GM18517 (cell line): ENCODE measurements at regions not wholly inside any gene's neighbourhood (a gene's known extent, or its start where the extent isn't known, plus 50 kb on each side); places are given as distances from the start of the nearest gene placed in this dataset.
"Not testable (repeated sequence)": the region's sequence is repeated elsewhere in the genome, so short reads cannot be mapped to it uniquely, and the experiment has no call there.

Experiments used
- ATAC-seq: cut with Tn5 transposase; IDR thresholded peaks from one replicate; pipeline ENCODE4 v1.9.1; 2021; ENCODE audit warnings: mild to moderate bottlenecking, moderate library complexity; ENCODE audit not compliant: unreplicated experiment

GRCh38 chr9:96067004-96067403 lies 191.5 kb downstream of the ERCC6L2 start:
- ATAC-seq, result no peak

GRCh38 chr9:96065482-96066251 lies 190.2 kb downstream of the ERCC6L2 start:
- no peak for ATAC-seq

DNA sequence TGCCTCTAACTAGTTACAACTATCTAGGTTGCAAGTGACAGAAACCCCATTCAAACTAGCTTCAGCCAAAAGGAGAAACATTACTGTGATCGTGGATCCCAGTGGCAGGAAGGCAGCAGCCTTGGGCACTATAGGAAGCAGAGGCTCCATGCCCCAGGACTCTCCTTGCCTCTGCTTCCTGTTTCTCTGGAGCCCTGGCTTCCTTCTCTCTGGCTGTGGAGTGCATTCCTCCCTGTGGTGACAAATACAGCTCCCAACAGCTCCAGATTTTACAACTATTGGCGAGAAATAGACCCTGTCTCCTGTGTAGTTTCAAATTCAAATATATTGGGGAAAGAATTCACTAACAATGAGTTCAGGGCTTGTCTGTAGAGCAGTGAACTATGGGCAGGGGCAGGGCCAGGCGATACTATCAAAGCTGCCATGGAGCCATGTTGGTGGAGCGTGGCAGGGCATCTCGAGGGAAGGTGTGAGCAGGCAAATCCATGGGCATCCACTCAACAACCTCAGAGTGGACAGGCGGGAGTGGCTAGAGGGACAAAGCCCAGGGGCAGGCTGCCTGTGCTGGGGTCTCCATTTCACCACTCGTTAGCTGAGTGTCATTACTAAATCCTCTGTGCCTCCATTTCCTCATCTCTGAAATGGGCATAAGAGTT lies 189.5 kb downstream of the ERCC6L2 start:
- ATAC-seq, result no peak

- ATAC-seq, result no peak
These were observed 187.4 kb downstream of the ERCC6L2 start for GRCh38 chr9:96062854-96063253.

DNA sequence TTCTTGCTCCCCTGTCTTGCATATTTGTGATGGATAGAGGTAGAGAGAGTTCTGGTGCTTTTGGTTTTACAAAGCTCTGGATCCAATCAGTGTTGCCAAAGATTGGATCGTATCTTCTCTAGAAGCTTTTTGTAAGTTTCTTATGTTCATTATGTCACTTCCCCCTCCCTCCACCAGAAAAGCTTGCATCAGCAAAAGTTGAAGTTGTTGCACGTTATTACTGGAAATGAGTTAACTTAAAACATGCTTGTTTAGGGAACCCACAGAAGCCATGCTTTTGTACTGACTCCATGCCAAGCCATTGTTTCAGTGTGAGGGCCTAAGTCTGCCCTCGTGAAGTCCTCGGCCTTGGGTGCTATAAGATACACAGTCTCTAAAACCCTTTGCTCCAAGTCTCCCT lies 186.5 kb downstream of the ERCC6L2 start:
- no peak for ATAC-seq

GRCh38 chr9:96061293-96061987 lies 185.9 kb downstream of the ERCC6L2 start:
- no peak for ATAC-seq

DNA sequence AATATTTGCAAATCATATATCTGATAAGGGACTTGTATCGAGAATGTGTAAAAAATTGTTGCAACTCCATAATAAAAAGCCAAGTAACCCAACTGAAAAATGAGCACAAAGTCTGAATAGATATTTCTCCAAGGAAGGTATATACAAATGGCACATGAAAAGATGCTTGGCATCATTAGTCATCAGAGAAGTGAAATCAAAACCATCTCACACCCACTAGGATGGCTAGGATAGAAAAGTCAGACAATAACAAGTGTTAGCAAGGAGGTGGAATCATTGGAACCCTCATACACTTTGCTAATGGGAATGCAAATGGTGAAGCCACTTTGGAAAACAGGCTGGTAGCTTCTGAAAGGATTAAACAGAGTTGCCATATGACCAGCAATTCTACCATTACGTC lies 182.7 kb downstream of the ERCC6L2 start:
- no peak for ATAC-seq

DNA sequence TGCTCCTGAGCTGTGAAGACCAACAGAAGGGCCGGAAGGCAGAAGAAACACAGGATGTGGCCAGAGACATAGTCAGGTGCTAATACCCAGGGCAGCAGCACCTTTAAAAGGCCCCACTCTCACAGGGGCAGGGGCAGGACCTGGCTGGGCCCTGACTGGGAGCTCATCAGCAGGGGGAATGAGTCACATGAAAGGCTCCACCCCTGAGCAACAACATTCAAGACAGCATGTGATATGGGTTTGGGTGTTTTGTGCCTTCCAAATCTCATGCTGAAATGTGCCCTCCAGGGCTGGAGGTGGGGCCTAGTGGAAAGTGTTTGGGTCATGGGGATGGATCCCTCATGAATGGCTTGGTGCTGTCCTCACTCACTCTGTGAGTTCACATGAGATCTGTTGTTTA lies 181.7 kb downstream of the ERCC6L2 start:
- no peak for ATAC-seq

GRCh38 chr9:96056226-96056625 lies 180.7 kb downstream of the ERCC6L2 start:
- no peak for ATAC-seq

DNA sequence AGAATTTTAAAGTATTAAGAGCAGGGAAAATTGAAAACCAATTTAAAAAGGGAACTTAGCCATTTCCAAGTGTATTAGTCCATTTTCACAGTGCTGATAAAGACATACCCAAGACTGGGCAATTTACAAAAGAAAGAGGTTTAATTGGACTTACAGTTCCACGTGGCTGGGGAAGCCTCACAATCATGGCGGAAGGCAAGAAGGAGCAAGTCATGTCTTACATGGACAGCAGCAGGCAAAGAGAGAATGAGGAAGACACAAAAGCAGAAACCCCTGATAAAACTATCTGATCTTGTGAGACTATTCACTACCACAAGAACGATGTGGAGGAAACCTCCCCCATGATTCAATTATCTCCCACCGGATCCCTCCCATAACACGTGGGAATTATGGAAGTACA lies 178.8 kb downstream of the ERCC6L2 start:
- ATAC-seq, result not testable (repeated sequence)

DNA sequence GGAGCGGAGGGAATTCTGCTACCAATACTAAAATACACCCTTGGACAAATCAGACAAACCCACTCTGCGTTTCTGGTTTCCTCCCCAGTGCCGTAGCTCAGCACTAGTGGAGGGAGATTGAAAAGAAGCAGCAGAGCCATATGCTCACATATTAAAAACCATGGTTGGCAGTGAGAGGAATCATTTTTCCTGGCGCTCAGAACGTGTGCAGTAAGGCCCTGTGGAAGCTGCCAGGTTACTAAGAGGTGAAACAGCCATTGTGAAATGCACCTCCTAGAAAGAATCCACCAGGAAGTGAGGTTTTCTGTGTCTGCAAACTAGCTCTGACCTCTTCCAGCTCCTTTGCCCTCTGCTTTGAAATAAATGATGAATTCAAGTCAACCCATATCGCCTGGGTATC lies 177.2 kb downstream of the ERCC6L2 start:
- no peak for ATAC-seq

- no peak for ATAC-seq
These were observed 175.9 kb downstream of the ERCC6L2 start for GRCh38 chr9:96051423-96051822.

DNA sequence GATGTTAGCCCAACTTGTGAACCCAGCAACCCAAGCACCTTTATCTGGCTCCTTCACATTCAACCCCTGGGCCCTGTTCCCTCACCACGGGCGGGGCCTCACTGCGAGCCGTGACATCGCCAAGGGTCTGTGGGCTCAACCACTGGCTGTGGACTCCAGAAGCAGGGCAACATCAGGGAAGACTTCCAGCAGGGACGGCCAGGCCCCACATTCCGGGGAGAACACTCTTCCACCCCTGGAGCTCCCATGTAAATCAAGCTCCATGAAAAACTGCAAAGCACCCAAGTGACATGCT lies 175.3 kb downstream of the ERCC6L2 start:
- ATAC-seq, result no peak

DNA sequence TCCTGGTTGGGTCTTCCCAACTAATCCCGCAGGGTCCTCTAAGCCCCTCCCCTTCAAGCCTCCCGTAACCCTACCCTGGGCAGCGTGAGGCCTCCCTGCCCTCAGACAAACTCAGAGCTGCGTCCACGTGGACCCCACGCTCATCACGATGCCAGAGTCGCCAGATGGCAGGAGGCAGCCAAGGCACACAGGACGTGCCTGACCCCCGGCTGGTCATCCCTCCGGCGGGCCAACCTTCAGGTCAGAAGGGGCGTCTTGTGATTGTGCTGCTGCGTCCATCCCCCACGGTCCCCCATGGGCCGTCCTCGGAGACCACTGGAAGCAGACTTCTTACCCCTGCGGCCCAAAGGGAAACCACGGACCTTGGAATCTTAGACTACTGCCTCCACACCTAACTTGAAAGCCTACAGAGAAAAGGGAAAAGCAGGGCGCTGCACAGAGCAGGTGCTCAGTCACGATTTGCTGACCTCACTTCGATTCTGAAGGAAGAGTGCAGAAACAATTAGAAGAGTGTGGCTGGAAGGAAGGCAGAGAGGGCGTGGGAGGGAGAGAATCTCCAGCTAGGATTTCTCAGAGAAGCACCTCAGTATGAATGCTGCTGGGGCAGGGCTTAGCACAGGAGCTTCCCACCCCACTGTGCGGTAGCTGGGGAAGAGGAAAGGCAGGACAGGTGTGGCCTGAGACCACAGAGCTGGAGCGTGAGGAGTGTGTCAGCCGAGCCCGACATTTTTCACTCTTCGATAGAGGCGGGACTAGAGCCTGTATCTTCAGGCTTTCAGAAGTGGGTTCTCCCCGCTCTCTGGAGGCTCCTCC lies 174.8 kb downstream of the ERCC6L2 start:
- no peak for ATAC-seq

DNA sequence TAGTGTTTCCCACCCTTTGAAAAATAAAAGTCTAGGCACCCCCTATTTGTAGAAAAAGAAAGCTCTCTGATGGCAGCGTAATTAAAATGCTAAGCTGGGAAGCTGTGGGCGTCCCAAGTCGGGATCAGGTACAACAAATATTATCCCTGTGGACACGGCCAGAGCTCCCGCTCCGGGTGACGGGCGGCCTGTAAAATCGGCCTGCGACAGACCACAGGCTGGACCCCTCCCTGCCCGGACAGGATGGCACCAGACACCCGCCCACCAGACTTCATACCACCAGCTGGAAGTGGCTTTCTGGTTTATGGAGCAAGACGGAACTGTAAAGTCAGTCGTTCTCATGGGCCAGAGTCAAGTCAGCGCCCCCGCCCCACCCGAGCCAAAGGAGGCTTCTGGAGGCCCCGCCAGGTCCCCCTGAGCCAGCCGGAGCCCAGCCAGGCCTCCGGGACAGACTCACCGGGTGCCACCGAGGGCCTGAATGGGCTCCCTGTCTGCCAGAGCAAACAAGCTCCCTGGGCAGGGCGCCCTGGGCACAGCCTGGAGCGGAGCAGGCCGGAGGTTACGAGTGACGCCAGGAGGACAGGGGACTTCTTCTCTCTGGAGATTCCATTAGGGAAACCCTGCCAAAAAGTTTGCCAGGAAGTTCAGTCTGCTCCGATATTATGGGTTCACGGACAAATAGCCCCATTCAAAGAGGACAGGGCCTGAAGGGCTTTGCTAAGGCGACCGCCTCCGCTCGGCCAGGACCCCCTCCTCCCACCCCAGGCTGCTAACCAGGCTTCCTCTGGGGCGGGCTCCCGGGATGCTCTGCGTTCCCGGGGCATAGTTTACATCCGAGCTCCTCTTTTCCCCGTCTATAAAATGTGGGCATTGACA lies 173.7 kb downstream of the ERCC6L2 start:
- ATAC-seq, result no peak

- no peak for ATAC-seq
These were observed 172.8 kb downstream of the ERCC6L2 start for GRCh38 chr9:96048104-96048955.

DNA sequence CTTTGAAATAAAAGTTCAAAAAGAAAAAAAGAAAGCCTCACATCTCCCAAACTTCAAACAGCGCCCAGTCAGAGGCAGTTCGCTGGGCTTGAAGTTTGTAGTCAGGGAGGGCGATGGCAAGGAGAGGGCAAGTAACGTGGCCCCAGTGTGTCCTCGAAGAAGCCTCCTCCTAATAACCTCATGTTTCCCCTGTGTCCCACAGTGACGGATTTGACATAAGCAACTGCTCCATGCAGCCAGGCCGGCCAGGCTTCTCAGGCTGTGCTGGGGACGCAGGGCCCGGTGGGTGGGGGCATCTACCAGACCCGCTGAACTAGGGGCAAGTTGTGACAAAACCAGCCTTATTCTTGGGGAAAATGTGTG lies 172.2 kb downstream of the ERCC6L2 start:
- ATAC-seq, result no peak

DNA sequence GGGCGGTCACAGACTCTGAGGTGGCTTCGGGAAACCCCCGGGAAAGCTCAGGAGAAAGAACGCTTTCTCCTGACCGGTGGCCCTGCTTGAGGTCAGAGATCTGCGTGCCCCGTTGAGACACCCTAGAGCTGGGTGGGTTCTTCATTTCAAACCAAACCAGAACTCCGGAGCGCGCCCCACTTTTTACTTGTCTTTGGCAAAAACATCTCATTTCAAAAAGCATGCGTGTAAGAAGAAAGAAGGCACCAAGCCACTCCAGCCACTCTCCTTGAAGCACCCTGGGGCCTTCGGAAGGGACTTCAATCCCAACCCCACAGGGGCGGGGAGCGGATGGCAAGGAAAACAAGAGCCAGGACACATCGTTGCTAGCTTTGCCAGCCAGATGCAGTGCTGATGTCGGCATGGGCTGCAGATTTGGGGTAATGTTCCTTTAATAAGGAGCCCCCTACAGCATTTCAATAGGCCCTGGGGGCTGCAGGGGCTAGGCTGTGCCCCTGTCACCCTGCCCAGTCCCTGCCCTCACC lies 171.7 kb downstream of the ERCC6L2 start:
- ATAC-seq, result no peak

DNA sequence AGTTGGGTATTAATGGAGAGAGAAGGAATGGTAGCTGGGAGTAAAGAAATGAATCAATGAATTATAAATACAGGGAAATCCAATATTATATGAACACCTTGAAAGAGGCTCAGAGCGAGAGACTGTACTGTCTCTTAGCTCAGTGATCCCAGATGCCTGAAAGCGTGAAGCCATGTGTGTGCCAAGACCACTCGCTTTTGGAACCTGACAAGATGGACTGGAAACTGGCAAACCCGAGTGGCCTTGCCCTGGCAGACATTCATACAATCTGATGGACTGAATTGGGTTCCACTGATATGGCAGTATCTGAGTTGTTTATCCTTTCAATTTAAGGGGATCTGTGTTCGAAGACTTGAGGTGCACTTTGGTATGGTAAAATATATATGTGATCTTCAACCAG lies 170.3 kb downstream of the ERCC6L2 start:
- ATAC-seq, result no peak
